ENCODE measurements at regions not wholly inside any gene's neighbourhood (a gene's known extent, or its start where the extent isn't known, plus 50 kb on each side); places are given as distances from the start of the nearest gene placed in this dataset.

- no peaks in the 10 kb centered on the region for H3K79me2 ChIP-seq (ENCODE audit: control insufficient read depth in 1 of 2, insufficient read depth in 2 of 2, low read length in 2 of 2)
- no peak for DNase-seq (ENCODE audit: low read depth in 1 of 2, low spot score in 2 of 2)
- no peak overlapping the region for H3K56ac ChIP-seq (replicated peaks; ENCODE audit: insufficient read length, low read depth, low read length)
- H3K79me1 ChIP-seq (ENCODE audit: low read depth, low read length), result no peaks in the 10 kb centered on the region
- H2BK12ac ChIP-seq (ENCODE audit: low read depth, low read length), result no peak overlapping the region
- no peak overlapping the region for H2AFZ ChIP-seq (ENCODE audit: low read length)
- H3K23ac ChIP-seq (ENCODE audit: insufficient read length), result no peak overlapping the region
- H3K27ac ChIP-seq (ENCODE audit: low read depth, low read length), result no peak overlapping the region
- no peak overlapping the region for H2BK5ac ChIP-seq (ENCODE audit: low read depth, low read length)
- H3K4ac ChIP-seq (replicated peaks; ENCODE audit: insufficient read length, low read depth, low read length), result no peak overlapping the region
- H3K27me3 ChIP-seq (replicated peaks in 1 of 4; ENCODE audit: control insufficient read depth in 3 of 4, extremely low read depth in 1 of 4, insufficient read depth in 3 of 4, low read length in 3 of 4), result no peaks in the 10 kb centered on the region
- H3K18ac ChIP-seq (ENCODE audit: extremely low read depth, low read length), result no peak overlapping the region
- H3K36me3 ChIP-seq (ENCODE audit: control insufficient read depth in 2 of 4, insufficient read depth in 4 of 4, low read length in 3 of 4), result no peaks in the 10 kb centered on the region
- H3K4me2 ChIP-seq (ENCODE audit: insufficient read depth in 1 of 2, low read depth in 2 of 2, low read length in 2 of 2), result no peak overlapping the region
- POLR2A ChIA-PET (ENCODE audit: partially characterized antibody), result interaction anchor here (0.5 to 1.4 kb wide), 2 partner anchors 13 to 316 kb away, joined by 3 read pairs; no protein-coding TSS in a partner anchor
- no peak overlapping the region for H4K5ac ChIP-seq (ENCODE audit: insufficient read length, low read depth, low read length)
- H4K20me1 ChIP-seq (replicated peaks in 1 of 2; ENCODE audit: control insufficient read depth in 1 of 2, insufficient read depth in 2 of 2, low read length in 2 of 2), result no peaks in the 10 kb centered on the region
- no peak overlapping the region for H3K9ac ChIP-seq (replicated peaks in 1 of 4; ENCODE audit: extremely low read depth in 1 of 4, low read depth in 3 of 4, low read length in 3 of 4)
- CTCF ChIA-PET (ENCODE audit: partially characterized antibody), result interaction anchor here (0.6 to 1.2 kb wide), 5 partner anchors 71 to 868 kb away, joined by 3 to 4 read pairs (median 3); no protein-coding TSS in a partner anchor
- no peak overlapping the region for H2BK120ac ChIP-seq (replicated peaks; ENCODE audit: low read depth, low read length)
- no peak overlapping the region for H3K4me3 ChIP-seq (ENCODE audit: extremely low read depth in 1 of 4, insufficient read depth in 2 of 4, low read depth in 3 of 4, low read length in 4 of 4)
- no peak overlapping the region for H4K8ac ChIP-seq (ENCODE audit: extremely low read depth, insufficient read depth, low read length)
- no peak for TF ChIP-seq BACH1 (IDR thresholded peaks at IDR 0.05; ENCODE audit: low read length)
- TF ChIP-seq ASH2L (IDR thresholded peaks at IDR 0.05; ENCODE audit: low read length), result no peak
- no peak for TF ChIP-seq CTCF (IDR thresholded peaks at IDR 0.05; ENCODE audit: control extremely low read depth in 1 of 3, insufficient read depth in 1 of 3, low read depth in 1 of 3, low read length in 3 of 3)
- TF ChIP-seq NRF1 (IDR thresholded peaks at IDR 0.05; ENCODE audit: low read depth, low read length), result no peak
- no peak for TF ChIP-seq BRCA1 (IDR thresholded peaks at IDR 0.05; ENCODE audit: low read depth, low read length)
- no peak for TF ChIP-seq SUZ12 (IDR thresholded peaks at IDR 0.05; ENCODE audit: low read length)
- TF ChIP-seq SIRT6 (IDR thresholded peaks at IDR 0.05; ENCODE audit: low read length), result no peak
- no peak overlapping the region for H2BK15ac ChIP-seq (ENCODE audit: low read length)
- no peaks in the 10 kb centered on the region for H3K23me2 ChIP-seq (ENCODE audit: low read depth, low read length)
- H4K91ac ChIP-seq (replicated peaks; ENCODE audit: insufficient read length, low read length), result no peak overlapping the region
- no peaks in the 10 kb centered on the region for H3K9me3 ChIP-seq (ENCODE audit: insufficient read depth in 2 of 2, low read depth in 1 of 2, low read length in 1 of 2)
- H2AK5ac ChIP-seq (ENCODE audit: low read depth, low read length), result no peak overlapping the region
- 84% methylated on average over 4 of the region's 4 CpGs; no CpG with 5 or more reads in 1 of the 2 experiments for WGBS, 2 experiments (ENCODE audit: extremely low coverage in 1 of 2, insufficient coverage in 1 of 2, insufficient read length in 1 of 2, insufficient replicate concordance in 2 of 2, low coverage in 1 of 2, low lambda C conversion rate in 2 of 2, missing lambda C conversion rate in 1 of 2)
- H2BK20ac ChIP-seq (ENCODE audit: low read length), result no peak overlapping the region
- no peak for FAIRE-seq
- H3K14ac ChIP-seq (ENCODE audit: insufficient read length), result no peak overlapping the region
- H3K4me1 ChIP-seq (replicated peaks in 1 of 4; ENCODE audit: control insufficient read depth in 3 of 4, insufficient read depth in 4 of 4, low read length in 3 of 4), result no peaks in the 10 kb centered on the region
Observed at GRCh38 chr13:44024846-44025195, 145.1 kb downstream of the LACC1 start.
